GM21825 (cell line): ENCODE measurements at regions not wholly inside any gene's neighbourhood (a gene's known extent, or its start where the extent isn't known, plus 50 kb on each side); places are given as distances from the start of the nearest gene placed in this dataset.
"Not testable (repeated sequence)": the region's sequence is repeated elsewhere in the genome, so short reads cannot be mapped to it uniquely, and the experiment has no call there.

Source experiments
- ATAC-seq: cut with Tn5 transposase; IDR thresholded peaks from one replicate; pipeline ENCODE4 v1.9.1; 2021; ENCODE audit warnings: mild to moderate bottlenecking, moderate library complexity; ENCODE audit not compliant: unreplicated experiment

DNA sequence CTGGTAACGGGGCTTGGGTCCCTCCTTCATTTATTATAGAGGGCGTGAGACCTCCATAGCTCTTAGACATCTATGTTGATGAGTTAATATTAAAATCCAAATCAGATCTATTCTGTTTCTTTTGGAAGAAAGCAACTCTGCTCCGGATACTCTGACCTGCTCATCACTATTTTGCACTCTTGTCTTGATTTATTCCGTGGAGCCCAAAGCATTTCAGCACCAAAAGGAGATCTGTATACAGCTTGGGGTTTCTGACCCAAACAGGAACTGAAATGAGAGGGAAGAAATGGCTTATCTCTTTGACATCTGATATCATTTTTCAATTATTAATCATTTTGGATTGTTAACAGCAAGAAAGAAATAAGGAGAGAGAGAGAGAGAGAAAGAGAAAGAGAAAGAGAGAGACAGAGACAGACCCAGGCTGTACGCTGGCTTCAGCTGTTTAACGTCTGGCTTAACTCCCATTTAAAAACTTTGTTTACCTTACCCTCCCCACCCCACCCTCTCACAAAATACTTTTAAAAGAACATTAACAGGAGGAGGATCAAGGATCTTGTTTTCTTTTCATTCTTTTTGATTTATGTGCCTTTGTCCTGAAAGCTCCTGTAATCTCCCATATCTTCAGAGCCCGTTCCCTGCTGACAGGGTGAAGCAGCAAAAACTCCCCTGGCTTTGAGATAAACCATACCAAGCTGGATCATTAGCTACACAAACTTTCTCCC is 231.4 kb upstream of the TUT7 start:
- no peak for ATAC-seq

DNA sequence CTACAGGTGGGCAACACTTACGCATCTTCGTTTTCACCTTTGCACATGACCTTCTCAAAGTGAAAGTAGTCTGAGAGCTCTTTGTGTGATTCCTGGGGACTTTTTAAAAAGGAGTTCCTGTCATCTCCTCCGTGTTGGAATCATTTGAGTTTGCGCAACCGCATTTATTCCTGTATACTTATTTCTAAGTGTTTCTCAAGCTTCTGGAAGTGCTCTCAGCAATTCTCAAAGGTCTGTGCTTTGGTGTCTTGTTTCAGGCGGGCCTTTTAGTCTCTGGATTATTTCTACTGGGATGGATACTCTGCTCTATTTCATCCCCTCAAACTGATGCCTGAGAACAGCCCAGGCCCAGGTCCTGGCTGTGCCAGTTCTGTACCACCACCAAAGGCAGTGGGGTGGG is 226.5 kb upstream of the TUT7 start:
- no peak for ATAC-seq

GRCh38 chr9:86578722-86579121 is 224.5 kb upstream of the TUT7 start:
- no peak for ATAC-seq

GRCh38 chr9:86577420-86578333 is 223.5 kb upstream of the TUT7 start:
- no peak for ATAC-seq

GRCh38 chr9:86575825-86576525 is 221.8 kb upstream of the TUT7 start:
- no peak for ATAC-seq

DNA sequence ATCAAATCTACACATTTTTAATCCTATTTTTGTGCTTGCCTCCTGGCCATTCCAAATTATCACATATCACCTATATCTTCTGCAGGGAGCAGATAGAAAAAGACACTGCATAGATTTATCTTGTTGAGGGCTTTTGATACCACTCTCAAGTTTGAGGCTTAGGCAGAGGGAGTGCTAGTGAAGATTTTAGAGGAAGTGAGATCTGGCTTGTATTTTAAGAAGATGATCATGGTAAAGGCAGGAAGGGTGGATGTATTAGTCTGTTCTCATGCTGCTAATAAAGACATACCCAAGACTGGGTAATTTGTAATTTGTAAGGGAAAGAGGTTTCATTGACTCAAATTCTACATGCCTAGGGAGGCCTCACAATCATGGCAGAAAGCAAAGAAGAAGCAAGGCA is 220.9 kb upstream of the TUT7 start:
- ATAC-seq, result no peak

DNA sequence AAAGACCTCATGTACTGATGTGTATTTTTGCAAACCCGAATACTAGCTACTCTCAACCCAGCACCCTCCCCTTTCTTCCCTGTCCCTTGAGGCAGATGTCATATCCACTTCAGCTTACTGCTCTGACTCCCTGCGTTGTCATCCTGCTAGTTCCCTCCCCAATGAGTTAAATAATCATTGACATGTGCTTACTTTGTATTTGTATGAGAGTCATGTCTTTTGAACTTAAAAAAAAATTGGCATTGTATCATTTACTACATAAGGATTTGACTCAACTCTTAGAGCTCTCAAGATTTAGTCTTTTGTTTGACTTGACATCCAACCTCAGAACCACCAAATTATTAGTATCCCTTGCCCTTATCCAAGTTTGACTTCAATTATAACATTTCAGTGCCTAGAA is 219.7 kb upstream of the TUT7 start:
- ATAC-seq, result no peak

DNA sequence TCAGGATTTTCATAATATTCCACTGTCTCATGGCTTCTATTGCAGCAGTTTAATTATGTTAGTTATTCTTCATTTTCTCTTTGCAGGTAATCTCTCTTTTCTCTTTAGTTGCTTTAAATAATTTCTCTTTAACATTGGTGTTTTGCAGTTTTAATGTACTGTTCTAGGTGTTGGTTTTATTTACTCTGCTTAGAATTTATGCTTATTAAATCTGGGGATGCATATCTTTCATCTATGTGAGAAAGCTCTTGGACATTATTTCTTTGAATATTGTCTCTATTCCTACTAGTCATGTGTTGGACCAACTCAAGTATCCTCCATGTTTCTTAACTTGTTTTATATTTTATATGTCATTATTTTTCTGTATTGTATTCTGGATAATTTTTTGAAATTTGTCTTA is 218.7 kb upstream of the TUT7 start:
- no peak for ATAC-seq

DNA sequence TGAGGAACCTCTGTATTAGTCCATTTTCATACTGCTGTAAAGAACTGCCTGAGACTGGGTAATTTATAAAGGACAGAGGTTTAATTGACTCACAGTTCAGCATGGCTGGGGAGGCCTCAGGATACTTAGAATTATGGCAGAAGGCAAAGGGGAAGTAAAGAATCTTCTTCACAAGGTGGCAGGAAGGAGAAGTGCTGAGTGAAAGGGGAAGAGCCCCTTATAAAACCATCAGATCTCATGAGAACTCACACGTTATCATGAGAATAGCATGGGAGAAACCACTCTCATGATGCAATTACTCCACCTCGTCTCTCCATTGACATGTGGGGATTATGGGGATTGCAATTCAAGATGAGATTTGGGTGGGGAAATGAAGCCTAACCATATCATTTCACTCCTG is 211.4 kb upstream of the TUT7 start:
- ATAC-seq, result not testable (repeated sequence)

GRCh38 chr9:86563936-86564335 is 209.7 kb upstream of the TUT7 start:
- ATAC-seq, result no peak

DNA sequence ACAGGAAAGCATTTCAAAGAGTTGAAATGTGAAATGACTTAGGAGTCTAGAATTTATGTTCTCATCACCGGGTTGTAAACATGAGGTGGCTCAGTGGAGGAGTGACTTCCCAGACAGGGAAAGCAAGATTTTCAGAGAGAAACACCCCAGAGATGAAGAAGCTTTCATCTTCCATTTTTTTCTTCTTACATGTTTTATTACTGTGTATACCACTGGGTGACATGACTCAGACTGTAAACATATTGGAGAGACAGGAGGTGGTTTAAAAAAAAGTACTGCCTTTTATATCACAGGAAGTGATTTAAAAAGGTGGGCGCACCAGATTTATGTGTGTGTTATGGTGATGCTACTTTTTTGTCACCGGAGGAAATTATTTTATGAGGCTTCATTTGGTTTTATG is 209.1 kb upstream of the TUT7 start:
- ATAC-seq, result no peak

DNA sequence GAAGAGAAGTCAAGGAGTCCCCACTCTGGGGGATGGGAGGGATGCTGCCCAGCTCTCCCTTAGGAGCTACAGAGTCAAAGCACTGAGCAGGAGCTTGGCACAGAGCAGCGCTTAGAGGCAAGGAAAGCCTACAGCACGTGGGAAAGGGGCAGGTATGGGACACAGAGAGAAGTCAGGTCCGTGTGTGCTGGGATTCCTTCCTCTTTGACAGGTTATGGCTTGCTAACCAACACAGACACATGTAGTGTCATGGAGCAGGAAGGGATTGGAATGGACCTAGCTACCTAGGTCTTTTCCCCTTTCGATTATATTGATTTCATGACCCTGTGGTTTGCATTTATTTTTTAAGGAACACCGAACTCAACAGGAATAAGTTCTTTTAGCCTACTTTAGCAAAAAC is 208.5 kb upstream of the TUT7 start:
- no peak for ATAC-seq

DNA sequence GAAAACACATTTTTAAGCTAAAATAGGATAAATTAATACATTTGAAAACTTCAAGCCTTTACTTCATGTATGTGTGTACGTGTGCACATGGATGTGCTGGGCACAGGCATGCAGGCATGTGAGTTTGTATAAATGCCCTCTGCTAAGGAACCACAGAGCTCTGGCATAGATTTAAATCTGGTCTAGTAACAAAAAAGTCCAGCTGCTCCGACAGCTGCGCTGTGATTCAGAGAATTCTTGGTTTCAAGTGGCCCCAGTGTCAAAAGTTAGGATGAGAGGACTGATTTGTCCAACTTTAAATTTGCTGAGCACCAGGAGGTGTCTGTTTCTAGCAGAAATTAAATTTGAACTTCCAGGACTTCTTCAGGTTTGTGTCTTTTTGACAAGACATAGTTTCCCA is 203.7 kb upstream of the TUT7 start:
- ATAC-seq, result no peak

DNA sequence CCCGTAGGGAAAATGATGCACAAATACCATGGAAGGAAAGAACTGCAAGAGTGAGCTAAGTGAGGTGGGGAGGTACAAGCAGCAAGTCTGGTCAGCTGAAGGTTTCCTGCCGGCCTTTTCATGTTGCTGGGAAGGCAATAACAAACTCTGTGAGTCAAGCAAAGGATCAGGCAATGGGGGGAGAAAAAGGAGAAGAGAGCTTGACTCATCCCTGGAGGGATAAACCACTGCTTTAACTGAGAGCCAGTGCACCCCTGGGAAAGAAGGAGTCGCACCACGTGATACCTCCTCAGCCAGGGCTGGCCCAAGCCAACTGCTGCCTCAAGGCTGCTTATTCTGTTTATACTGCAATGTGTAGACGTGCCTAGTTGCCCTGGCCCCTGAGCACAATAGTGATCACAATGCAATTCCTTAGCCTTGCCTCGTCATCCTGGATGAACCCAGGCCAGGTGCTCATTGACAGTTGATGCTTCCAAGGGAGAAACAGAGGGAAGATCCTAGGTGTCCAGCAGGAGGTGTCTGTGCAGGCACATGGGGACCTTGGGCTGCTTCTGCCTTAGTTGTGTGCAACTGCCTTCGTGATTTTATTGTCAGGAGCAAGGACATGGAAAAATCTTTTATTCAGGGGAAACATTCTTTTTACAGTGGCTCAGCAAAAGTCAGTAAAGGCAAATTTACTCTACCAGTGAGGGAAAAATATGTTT is 203.0 kb upstream of the TUT7 start:
- ATAC-seq, result no peak

- ATAC-seq, result no peak
These were observed 201.5 kb upstream of the TUT7 start for GRCh38 chr9:86555661-86556060.

GRCh38 chr9:86550401-86550800 is 196.2 kb upstream of the TUT7 start:
- ATAC-seq, result no peak

- no peak for ATAC-seq
These were observed 195.7 kb upstream of the TUT7 start for GRCh38 chr9:86549920-86550319.

DNA sequence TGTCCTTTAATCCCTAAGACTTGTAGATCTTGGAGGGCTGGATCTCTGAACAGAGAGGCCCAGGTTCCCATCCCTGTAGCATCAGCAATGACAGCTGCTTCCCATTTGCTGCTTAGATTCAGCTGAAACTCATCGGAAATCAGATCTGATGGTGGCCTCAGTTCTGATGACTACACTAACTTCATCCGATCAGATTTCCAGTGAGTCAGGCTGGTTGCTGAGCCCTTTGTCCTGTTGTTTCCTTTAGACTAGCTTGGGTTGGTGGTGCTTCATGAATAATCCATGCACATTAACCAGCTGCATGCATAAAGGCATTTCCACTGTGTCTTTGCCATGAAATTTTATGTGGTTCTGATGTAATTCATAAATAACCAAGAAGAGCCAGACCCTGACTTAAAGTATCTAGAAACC is 195.2 kb upstream of the TUT7 start:
- ATAC-seq, result no peak

- ATAC-seq, result no peak
These were observed 194.0 kb upstream of the TUT7 start for GRCh38 chr9:86548220-86548619.

GRCh38 chr9:86547571-86547970 is 193.4 kb upstream of the TUT7 start:
- no peak for ATAC-seq

DNA sequence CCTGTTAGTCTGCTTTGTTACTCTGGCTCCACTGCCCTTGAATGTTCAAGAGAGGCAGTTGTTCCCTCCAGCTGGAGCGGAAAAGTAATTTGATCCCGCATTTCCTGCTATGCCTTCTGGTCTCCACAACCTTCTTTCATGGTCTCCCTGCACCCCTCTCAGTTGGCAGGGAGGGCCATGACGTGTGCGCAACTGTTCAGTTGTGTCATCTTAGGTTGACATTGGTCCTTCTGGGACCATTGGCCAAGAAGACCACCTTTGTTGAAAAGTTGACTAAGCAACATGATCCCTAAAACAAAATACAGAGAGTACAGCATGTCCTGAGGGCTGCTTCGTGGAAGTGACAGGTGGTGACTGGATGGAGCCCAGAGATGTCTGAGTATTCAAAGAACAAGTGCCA is 192.5 kb upstream of the TUT7 start:
- ATAC-seq, result no peak
